HL-60 (cell line): ENCODE measurements at regions not wholly inside any gene's neighbourhood (a gene's known extent, or its start where the extent isn't known, plus 50 kb on each side); places are given as distances from the start of the nearest gene placed in this dataset.

Source experiments
- GABPA ChIP-seq: IDR thresholded peaks from 2 replicates; pipeline ENCODE4 v1.6.1; 2012; ENCODE audit warnings: low read depth
- TF ChIP-seq, protein P1 (sequence below): IDR thresholded peaks from one replicate; pipeline ENCODE4 v1.5.1; 2011; ENCODE audit warnings: low read length, control low read depth, inconsistent platforms; ENCODE audit not compliant: insufficient read depth
- TF ChIP-seq, protein P2 (sequence below): IDR thresholded peaks from 2 replicates; pipeline ENCODE4 v1.6.1; 2012; ENCODE audit warnings: low read depth; ENCODE audit not compliant: insufficient replicate concordance

DNA sequence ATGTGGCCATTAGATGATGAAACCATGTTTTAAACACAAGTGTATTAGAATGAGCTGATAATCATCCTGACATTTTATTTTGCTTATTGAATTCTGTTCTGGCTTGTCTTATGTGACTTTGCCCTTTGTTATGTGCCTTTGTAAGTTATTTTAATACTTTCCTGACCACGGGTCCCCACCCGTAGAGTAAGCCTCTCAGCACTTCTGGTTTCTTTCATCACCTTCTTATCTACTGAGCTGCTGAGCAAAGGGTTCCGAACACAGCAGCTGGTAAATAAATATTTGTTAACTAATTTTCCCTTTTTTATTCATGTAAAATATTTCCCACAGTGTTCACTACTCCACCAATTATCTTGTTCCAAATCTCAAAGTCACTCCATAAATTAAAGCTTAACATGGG lies 1115.3 kb downstream of the SORCS3 start:
- TF ChIP-seq, protein P1, sequence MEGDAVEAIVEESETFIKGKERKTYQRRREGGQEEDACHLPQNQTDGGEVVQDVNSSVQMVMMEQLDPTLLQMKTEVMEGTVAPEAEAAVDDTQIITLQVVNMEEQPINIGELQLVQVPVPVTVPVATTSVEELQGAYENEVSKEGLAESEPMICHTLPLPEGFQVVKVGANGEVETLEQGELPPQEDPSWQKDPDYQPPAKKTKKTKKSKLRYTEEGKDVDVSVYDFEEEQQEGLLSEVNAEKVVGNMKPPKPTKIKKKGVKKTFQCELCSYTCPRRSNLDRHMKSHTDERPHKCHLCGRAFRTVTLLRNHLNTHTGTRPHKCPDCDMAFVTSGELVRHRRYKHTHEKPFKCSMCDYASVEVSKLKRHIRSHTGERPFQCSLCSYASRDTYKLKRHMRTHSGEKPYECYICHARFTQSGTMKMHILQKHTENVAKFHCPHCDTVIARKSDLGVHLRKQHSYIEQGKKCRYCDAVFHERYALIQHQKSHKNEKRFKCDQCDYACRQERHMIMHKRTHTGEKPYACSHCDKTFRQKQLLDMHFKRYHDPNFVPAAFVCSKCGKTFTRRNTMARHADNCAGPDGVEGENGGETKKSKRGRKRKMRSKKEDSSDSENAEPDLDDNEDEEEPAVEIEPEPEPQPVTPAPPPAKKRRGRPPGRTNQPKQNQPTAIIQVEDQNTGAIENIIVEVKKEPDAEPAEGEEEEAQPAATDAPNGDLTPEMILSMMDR = no peak
- TF ChIP-seq, protein P2, sequence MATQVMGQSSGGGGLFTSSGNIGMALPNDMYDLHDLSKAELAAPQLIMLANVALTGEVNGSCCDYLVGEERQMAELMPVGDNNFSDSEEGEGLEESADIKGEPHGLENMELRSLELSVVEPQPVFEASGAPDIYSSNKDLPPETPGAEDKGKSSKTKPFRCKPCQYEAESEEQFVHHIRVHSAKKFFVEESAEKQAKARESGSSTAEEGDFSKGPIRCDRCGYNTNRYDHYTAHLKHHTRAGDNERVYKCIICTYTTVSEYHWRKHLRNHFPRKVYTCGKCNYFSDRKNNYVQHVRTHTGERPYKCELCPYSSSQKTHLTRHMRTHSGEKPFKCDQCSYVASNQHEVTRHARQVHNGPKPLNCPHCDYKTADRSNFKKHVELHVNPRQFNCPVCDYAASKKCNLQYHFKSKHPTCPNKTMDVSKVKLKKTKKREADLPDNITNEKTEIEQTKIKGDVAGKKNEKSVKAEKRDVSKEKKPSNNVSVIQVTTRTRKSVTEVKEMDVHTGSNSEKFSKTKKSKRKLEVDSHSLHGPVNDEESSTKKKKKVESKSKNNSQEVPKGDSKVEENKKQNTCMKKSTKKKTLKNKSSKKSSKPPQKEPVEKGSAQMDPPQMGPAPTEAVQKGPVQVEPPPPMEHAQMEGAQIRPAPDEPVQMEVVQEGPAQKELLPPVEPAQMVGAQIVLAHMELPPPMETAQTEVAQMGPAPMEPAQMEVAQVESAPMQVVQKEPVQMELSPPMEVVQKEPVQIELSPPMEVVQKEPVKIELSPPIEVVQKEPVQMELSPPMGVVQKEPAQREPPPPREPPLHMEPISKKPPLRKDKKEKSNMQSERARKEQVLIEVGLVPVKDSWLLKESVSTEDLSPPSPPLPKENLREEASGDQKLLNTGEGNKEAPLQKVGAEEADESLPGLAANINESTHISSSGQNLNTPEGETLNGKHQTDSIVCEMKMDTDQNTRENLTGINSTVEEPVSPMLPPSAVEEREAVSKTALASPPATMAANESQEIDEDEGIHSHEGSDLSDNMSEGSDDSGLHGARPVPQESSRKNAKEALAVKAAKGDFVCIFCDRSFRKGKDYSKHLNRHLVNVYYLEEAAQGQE = no peak
- TF ChIP-seq GABPA = no peak
